ENCODE measurements at regions not wholly inside any gene's neighbourhood (a gene's known extent, or its start where the extent isn't known, plus 50 kb on each side); places are given as distances from the start of the nearest gene placed in this dataset.
A peak's percentile ranks its signal among the peaks of the same experiment; 100 is the strongest.

- TF ChIP-seq POLR2AphosphoS5 (IDR thresholded peaks at IDR 0.05) (no peak), CTCF (IDR thresholded peaks at IDR 0.05) (no peak), EP300 (IDR thresholded peaks at IDR 0.05; ENCODE audit: low read depth) (no peak), POLR2A (IDR thresholded peaks at IDR 0.05) (no peak)
- in situ Hi-C loops (cut with MboI; ENCODE audit: low pct_ligation_motif_present in 1 of 4, low pct_unique_long_range_greater_than_20kb in 1 of 4, low sequenced_read_pairs in 3 of 4) = no loop called here
- no peak overlapping the region for H3K27ac ChIP-seq
- DNase-seq = no peak
- no peak overlapping the region for H3K4me3 ChIP-seq
- H3K9me3 ChIP-seq = no peaks in the 10 kb centered on the region
- H3K36me3 ChIP-seq = no peaks in the 10 kb centered on the region
- no peaks in the 10 kb centered on the region for H3K27me3 ChIP-seq
- H3K4me1 ChIP-seq = no peaks in the 10 kb centered on the region
- 81 to 100% methylated on average over 2 to 8 of the region's 8 CpGs for WGBS, 2 donors (ENCODE audit: low coverage in 1 of 2)
- intact Hi-C loops (cut with DNase I; ENCODE audit: low total_unique reads) = no loop called here
Measured at GRCh38 chrX:9311421-9312160, 153.3 kb upstream of the TBL1X start.

- H3K9me3 ChIP-seq = no peaks in the 10 kb centered on the region
- 50 to 64% methylated on average over 3 to 12 of the region's 12 CpGs for WGBS, 2 donors (ENCODE audit: low coverage in 1 of 2)
- DNase-seq = peak; percentile 67
- H3K4me3 ChIP-seq = no peak overlapping the region
- H3K27me3 ChIP-seq = no peaks in the 10 kb centered on the region
- TF ChIP-seq CTCF (IDR thresholded peaks at IDR 0.05) (peak; percentile 48 to 77 (median 60)), EP300 (IDR thresholded peaks at IDR 0.05; ENCODE audit: low read depth) (no peak)
- no peaks in the 10 kb centered on the region for H3K4me1 ChIP-seq
- H3K36me3 ChIP-seq = no peaks in the 10 kb centered on the region
- in situ Hi-C loops (cut with MboI; ENCODE audit: low pct_ligation_motif_present in 1 of 4, low pct_unique_long_range_greater_than_20kb in 1 of 4, low sequenced_read_pairs in 3 of 4) (no loop called here), intact Hi-C loops (cut with DNase I; ENCODE audit: low total_unique reads) (no loop called here)
- H3K27ac ChIP-seq = no peak overlapping the region
Measured at GRCh38 chrX:9312922-9313867, 151.7 kb upstream of the TBL1X start.

GRCh38 chrX:9315086-9315485, 149.8 kb upstream of the TBL1X start:
- no peaks in the 10 kb centered on the region for H3K9me3 ChIP-seq
- no peaks in the 10 kb centered on the region for H3K36me3 ChIP-seq
- H3K27ac ChIP-seq = no peak overlapping the region
- intact Hi-C loops (cut with DNase I; ENCODE audit: low total_unique reads) (no loop called here), in situ Hi-C loops (cut with MboI; ENCODE audit: low pct_ligation_motif_present in 1 of 4, low pct_unique_long_range_greater_than_20kb in 1 of 4, low sequenced_read_pairs in 3 of 4) (no loop called here)
- no peaks in the 10 kb centered on the region for H3K27me3 ChIP-seq
- TF ChIP-seq EP300 (IDR thresholded peaks at IDR 0.05; ENCODE audit: low read depth) (no peak), POLR2A (IDR thresholded peaks at IDR 0.05) (no peak), POLR2AphosphoS5 (IDR thresholded peaks at IDR 0.05) (no peak), CTCF (IDR thresholded peaks at IDR 0.05) (no peak)
- no peak overlapping the region for H3K4me3 ChIP-seq
- no peak for DNase-seq
- WGBS, 2 donors (ENCODE audit: low coverage in 1 of 2) = 48 to 89% methylated on average over 3 of the region's 3 CpGs
- H3K4me1 ChIP-seq = no peaks in the 10 kb centered on the region

GRCh38 chrX:9316096-9316495, 148.8 kb upstream of the TBL1X start:
- no peak for DNase-seq
- H3K4me1 ChIP-seq = no peaks in the 10 kb centered on the region
- WGBS, 2 donors (ENCODE audit: low coverage in 1 of 2) = 40 to 80% methylated on average over 1 to 10 of the region's 10 CpGs
- intact Hi-C loops (cut with DNase I; ENCODE audit: low total_unique reads) (no loop called here), in situ Hi-C loops (cut with MboI; ENCODE audit: low pct_ligation_motif_present in 1 of 4, low pct_unique_long_range_greater_than_20kb in 1 of 4, low sequenced_read_pairs in 3 of 4) (no loop called here)
- no peak overlapping the region for H3K4me3 ChIP-seq
- peak overlapping the region in 1 of 4 donors; percentile 44 for H3K27ac ChIP-seq
- no peaks in the 10 kb centered on the region for H3K9me3 ChIP-seq
- TF ChIP-seq POLR2AphosphoS5 (IDR thresholded peaks at IDR 0.05) = peak; percentile 21 to 52 (median 43)
- TF ChIP-seq EP300 (IDR thresholded peaks at IDR 0.05; ENCODE audit: low read depth) = peak; percentile 42
- TF ChIP-seq CTCF (IDR thresholded peaks at IDR 0.05) = no peak
- TF ChIP-seq POLR2A (IDR thresholded peaks at IDR 0.05) = no peak
- no peaks in the 10 kb centered on the region for H3K27me3 ChIP-seq
- no peaks in the 10 kb centered on the region for H3K36me3 ChIP-seq
